ENCODE measurements at regions not wholly inside any gene's neighbourhood (a gene's known extent, or its start where the extent isn't known, plus 50 kb on each side); places are given as distances from the start of the nearest gene placed in this dataset.
A peak's percentile ranks its signal among the peaks of the same experiment; 100 is the strongest.
"Not testable (repeated sequence)": the region's sequence is repeated elsewhere in the genome, so short reads cannot be mapped to it uniquely, and the experiment has no call there.

GRCh38 chrX:27404366-27404765 is 58.8 kb downstream of the PPP4R3C start:
- DNase-seq (ENCODE audit: low spot score) = no peak

GRCh38 chrX:27399146-27399456 is 64.0 kb downstream of the PPP4R3C start:
- no peak for DNase-seq (ENCODE audit: low spot score)

- no peak for DNase-seq (ENCODE audit: low spot score)
Measured at GRCh38 chrX:27391623-27392022, 71.5 kb downstream of the PPP4R3C start.

GRCh38 chrX:27381419-27381818 is 81.7 kb downstream of the PPP4R3C start:
- no peak for DNase-seq (ENCODE audit: low spot score)

DNA sequence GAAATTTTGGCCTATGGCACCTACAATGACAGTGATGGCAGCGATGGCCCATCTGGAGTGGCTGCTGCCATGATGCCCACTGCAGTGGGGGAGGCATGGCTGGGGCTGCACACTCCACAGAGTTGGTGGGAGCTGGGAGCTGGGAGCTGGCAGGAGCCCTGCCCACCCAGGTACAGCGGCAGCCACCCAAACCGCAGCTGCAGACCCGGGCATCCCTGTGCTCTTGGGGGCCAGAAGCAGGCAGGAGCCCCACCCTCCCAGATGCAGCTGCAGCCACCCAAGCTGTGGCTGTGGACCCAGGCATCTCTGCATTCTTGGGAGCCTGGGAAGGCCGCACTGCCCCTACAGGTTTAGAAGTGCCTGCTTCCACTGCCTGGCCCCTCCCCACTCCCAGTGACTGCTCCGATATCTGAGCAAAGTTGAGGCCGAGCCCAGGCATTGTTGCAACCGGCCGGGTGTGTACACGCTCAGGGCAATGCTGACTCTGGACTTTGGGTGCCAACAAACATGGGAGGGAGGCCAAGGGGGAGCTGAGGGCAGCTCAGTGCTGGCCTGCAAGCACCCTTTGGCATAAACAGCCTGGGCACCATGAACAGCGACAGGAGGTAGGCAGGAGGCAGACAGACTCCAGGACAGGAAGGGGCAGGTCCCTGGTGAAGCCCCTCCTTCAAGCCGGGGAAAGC is 82.8 kb downstream of the PPP4R3C start:
- DNase-seq (ENCODE audit: low spot score) = no peak

- no peak for DNase-seq (ENCODE audit: low spot score)
Measured at GRCh38 chrX:27354021-27354420, 109.1 kb downstream of the PPP4R3C start.

- DNase-seq (ENCODE audit: low spot score) = no peak
Measured at GRCh38 chrX:27350476-27350875, 112.7 kb downstream of the PPP4R3C start.

DNA sequence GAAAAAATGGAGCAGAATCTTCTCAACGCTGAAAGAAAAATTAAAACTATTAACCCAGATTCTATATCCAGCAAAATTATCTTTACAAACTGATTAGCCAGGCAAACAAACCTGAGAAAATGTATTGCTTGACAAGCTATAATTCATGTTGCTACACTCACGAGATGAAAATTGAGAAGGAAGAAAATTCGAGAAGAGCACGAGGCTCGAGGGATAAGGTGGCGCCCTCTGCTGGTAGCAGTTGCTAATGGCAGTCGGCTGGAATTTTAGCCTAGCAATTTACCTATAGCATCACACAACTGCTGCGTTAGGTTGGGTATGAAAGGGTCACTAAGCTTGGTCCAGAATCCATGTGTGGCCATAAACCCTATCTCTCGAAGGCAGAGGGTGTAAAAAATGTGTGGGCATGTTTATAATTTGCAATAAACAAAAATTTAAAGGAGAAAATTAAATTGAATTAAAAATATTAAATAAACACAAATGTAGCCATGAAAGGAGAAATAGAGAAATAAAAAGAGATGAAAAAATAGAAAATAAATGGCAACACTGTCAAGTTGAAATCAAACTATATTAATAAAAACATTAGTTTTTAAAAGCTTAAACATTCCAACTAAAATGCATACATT is 126.6 kb downstream of the PPP4R3C start:
- peak; percentile 1 for DNase-seq (ENCODE audit: low spot score)

DNA sequence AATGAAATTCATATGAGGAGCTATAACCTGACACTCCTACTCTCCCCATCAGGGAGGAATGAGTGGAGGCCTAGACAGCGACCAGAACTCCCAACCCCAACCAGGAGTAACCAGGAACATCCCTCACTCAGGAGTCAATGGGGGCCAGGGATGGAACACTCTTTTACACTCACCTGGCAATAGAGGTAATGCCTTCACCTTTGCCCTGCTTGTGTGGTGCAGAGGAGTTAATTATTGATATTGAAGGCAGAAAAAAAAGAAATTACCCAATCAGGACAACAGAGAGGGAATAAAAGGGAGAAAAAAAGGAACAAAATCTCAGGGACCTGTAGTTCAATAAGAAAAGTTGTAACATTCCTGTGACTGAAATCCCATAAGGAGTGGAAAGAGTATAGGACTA is 141.5 kb downstream of the PPP4R3C start:
- DNase-seq (ENCODE audit: low spot score) = no peak

GRCh38 chrX:27309406-27309805 is 153.7 kb downstream of the PPP4R3C start:
- DNase-seq (ENCODE audit: low spot score) = no peak

DNA sequence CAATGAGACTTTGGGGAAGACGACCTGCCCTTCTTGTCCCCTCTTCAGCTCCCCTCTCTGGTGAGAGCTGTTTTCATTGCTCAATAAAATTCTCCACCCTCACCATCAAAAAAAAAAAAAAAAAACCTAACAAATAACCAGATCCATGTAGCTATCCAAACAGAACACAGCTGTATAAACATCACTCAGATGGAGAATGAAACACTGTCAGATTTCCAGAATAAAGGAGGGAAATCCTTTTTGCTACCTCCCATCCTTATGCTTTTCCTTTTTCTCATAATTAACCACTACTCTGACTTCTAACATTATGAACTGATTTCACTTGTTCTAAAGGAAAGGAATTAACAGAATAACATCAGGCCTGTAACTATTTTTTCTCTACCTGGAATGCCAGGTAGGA is 155.6 kb downstream of the PPP4R3C start:
- no peak for DNase-seq (ENCODE audit: low spot score)

DNA sequence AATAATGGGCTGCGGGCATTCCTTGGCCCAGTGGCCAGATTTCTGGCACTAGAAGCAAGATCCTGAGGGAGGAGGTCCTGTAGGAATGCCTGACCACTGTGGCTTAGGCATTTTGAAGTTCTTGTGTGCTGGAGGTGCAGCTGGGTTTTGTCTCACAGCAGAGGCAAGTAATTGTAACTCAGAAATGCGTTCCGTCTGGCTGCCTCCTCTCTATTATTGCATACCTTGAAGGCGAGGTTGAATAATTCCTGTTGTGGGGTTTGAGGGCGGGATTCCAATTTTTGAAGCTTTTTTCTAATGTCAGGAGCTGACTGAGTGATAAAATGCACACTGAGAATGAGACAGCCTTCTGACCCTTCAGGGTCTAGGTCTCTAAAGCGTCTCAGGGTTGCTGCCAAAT is 170.6 kb downstream of the PPP4R3C start:
- DNase-seq (ENCODE audit: low spot score) = not testable (repeated sequence)

- DNase-seq (ENCODE audit: low spot score) = no peak
Measured at GRCh38 chrX:27276751-27277150, 186.4 kb downstream of the PPP4R3C start.

GRCh38 chrX:27254656-27255055 is 208.5 kb downstream of the PPP4R3C start:
- no peak for DNase-seq (ENCODE audit: low spot score)

DNA sequence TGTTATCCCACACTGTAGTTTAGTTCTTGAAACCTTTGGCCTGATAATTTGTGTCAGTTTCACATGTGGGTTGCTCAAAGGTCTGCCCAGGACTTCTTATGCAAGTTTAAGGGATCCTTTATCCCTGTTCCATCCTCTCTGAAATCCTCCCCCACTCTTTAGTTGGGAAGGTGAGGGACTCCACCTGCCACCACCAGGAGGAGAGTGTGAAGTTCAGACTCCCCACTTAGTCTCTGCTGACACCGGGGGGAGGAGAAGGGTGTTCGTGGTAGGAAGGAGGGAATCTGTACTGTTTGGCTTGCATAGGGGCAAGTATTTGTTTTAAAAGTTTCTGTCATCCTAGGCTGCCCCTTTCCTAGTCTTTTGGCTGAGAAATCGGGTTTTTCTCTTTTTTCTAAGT is 211.8 kb downstream of the PPP4R3C start:
- DNase-seq (ENCODE audit: low spot score) = no peak

DNA sequence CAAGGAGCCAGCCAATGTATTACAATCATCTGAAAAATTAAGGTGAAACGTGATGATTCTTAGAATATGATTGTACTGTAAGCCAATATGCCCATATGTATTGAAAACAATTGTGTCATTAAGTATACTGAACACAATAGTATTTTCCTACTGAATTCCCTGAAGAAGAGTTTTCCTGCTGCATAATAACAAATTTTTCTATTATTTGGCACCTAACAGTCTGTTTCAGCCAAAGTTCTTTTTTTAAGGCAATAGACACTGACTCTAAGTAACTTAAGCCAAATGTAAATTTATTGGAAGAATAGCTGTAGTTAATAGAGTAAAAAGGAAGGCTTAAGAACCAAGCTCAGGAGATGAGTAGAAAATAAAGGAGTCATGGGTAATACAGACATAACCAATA is 220.6 kb downstream of the PPP4R3C start:
- DNase-seq (ENCODE audit: low spot score) = no peak

DNA sequence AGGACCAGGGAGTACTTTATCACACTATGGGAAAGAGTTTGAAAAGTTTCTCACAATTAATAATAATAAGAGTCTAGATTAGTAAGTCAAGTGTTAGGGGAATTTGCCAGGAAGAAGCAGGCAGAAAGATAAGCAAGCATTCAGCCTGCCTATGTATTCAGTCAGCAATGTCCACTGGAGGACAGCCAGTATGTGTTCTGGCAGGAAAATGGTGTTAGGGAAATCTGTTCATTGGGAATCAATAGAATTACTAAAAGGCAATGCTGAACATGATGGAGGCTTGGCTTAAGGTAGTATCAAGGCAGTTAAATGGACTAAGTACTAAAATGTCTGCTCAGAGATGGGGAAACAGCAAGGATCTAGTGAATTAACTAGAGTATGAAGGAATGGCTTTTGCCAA is 221.2 kb downstream of the PPP4R3C start:
- DNase-seq (ENCODE audit: low spot score) = no peak

- not testable (repeated sequence) for DNase-seq (ENCODE audit: low spot score)
Measured at GRCh38 chrX:27240042-27240441, 223.1 kb downstream of the PPP4R3C start.

DNA sequence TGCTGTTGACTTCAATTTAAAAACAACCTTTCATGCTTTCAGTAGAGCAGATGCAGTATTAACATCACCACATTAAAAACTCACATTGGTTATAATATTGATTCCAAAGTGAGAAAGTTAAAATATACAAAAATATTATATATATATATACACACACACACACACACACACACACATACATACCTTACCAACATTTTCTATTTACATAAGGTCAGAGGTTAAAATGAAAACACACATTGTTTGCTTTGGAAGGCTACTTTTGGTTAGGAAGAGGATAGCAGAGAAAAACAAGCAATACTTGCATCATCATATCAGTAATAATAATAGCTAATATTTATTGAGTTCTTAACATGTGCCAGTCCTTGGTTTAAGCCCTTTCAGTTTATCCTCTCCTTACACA is 226.5 kb downstream of the PPP4R3C start:
- no peak for DNase-seq (ENCODE audit: low spot score)

GRCh38 chrX:27229721-27230120 is 233.4 kb downstream of the PPP4R3C start:
- DNase-seq (ENCODE audit: low spot score) = no peak

GRCh38 chrX:27222661-27223060 is 240.5 kb downstream of the PPP4R3C start:
- no peak for DNase-seq (ENCODE audit: low spot score)

- peak; percentile 2 for DNase-seq (ENCODE audit: low spot score)
Measured at GRCh38 chrX:27186671-27187070, 276.5 kb downstream of the PPP4R3C start.

GRCh38 chrX:27163236-27163635 is 299.9 kb downstream of the PPP4R3C start:
- no peak for DNase-seq (ENCODE audit: low spot score)

DNA sequence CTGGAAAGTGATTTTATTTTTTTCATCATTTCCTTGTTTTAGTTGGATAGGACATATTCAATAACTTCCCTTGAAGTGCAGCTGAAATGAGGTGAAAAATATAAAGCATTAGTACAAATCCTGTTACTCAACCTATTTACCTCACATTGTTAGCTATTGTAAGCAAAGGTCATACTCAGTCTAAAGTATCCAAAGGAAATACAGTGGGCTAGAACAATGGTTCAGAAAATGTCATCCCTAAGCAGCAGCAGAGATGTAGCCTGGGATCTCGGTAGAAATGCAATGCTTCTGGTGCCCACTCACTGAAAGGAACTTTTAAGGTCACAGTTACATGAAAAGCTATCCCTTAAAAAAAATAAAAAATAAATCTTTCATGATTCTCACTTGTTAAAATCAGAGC is 300.6 kb downstream of the PPP4R3C start:
- DNase-seq (ENCODE audit: low spot score) = no peak
